GM18868 (cell line): ENCODE measurements at regions not wholly inside any gene's neighbourhood (a gene's known extent, or its start where the extent isn't known, plus 50 kb on each side); places are given as distances from the start of the nearest gene placed in this dataset.

Source experiments
- ATAC-seq: cut with Tn5 transposase; IDR thresholded peaks from one replicate; pipeline ENCODE4 v1.9.1; 2021; ENCODE audit warnings: mild to moderate bottlenecking, moderate library complexity; ENCODE audit not compliant: unreplicated experiment

DNA sequence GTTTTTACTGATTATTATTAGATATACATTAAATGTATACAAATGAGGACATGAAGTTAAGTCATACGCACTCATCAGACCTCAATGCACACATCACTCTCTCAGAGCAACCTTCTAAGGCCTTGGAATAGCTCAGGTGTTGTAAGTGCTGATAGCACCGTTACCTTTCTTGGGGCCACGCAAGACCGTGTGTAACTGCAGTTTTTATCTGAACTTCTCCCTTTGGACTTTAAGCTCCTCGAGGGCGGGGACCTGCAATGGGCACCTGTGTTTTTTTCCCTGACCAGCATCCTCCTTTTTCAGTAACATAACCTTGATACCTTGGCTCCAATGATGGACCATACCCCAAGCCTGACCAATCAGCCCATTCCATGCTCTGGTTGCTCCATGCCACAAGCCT, 136.5 kb upstream of the TMCC3 start:
- no peak for ATAC-seq

DNA sequence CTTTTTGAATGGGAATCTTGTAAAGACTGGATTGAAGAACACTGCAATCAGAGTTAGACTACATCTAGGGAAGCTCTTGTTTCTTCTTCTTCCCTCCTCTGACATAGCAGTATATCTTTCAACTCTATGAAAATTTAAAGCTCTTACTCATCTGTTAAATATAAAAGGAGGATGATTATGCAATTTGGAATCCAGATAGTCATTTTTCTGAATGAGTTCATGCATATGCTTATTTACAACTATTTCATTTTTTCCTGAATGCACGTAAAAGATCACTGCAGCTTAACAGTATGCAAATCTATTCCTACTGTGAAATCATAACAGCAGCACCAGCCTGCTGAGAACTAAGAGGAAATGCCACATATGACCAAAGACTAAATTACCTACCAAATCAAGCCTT, 133.5 kb upstream of the TMCC3 start:
- no peak for ATAC-seq

DNA sequence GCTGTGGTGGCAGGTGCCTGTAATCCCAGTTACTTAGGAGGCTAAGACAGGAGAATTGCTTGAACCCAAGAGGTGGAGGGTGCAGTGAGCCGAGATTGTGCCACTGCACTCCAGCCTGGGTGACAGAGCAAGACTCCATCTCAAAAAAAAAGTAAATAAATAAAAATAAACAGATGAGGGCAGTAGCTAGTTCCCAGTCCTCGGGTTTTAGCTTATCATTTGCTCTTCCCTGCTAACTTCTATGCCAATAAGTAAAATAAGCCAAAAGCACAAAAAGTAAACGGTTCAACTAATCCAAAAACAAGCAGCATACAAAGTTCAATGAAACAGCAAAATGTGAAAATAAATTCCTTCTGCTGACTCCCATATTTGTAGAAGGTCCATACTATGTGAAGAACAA, 133.0 kb upstream of the TMCC3 start:
- no peak for ATAC-seq

DNA sequence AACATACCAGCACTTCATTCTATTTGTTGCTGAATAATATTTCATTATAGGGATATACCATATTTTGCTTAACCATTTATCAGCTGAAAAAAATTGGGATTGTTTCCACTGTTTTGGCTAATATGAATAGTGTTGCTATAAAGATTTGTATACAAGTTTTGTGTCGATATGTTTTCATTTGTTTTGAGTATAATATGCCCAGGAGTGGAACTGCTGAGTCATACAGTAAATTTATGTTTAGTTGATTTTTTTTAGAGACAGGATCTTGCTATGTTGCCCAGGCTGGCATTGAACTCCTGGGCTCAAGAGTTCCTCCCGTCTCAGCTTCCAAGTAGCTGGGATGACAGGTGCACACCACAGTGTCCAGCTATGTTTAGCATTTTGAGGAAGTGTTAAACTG, 131.5 kb upstream of the TMCC3 start:
- ATAC-seq: no peak

DNA sequence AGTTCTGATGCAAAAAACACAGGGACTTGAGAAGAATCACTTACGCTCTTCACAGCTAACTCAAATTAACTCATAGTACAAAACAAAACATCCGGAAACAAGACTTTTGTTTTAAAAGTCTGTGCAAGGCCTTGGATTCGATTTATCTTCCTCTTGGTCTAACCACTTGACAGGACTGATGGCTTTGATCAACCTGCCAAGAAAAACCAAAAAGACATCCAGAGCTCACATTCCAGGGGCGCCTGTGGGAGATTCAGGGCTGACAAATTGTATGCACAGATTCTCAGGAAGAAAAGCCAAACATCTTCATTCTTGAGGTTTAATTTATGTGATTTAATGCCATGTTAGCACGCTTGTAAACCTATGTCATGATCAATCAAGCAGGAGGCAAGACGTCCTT, 129.1 kb upstream of the TMCC3 start:
- no peak for ATAC-seq

DNA sequence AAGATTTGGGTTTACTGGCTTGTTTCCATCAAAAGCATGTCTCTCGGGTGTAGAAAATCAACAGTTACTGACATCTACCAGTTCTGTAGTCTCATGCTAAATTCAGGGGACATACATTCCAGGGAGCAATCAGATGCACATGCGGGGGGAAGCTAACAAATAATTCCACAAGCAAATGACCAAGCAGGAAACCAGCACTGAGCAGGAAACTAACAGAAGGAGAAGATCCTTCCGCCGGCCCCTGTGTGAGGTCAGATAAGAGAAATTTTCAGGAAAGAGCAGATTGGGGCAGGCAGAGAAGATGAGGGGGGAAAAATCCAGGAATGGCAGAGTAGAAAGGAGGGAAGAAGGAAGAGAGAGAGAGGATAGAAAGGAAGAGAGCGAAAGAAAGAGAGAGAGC, 127.6 kb upstream of the TMCC3 start:
- no peak for ATAC-seq

DNA sequence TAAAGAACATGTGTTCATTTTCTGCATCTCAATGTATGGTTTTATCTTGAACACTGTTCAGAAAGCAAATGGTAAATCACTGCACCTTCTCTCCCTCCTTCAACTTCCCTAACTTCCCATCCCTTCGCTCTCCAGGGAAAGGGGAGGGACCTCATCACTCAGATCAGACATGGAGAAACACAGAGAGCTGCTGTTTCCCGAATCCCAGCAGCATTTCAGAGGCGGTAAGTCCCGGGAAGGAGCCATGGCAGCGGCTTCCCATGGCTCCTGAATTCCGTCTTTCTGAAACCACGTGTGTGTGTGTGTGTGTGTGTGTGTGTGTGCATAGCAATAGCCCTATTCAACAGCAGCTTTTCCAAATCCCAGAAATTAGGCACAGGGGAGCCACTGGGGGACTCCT, 125.4 kb upstream of the TMCC3 start:
- ATAC-seq: no peak

DNA sequence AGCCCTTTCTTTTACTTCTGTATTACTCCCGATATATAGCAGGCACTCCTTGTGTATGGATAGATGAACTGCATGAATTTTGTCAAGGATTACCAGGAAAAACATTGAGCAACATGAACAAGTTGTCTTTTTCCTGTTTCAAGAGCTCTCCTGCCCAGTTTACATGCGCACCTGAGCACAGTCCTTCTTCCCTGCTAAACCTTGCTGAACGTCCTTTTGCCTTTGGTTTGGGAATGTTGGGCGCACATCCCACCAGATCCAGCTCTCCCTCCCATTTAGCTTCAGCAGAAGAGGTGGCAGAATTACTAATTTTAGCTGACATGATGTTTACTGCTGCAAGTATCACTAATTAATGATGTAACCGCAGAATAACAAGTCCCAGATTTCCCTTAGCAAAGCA, 121.4 kb upstream of the TMCC3 start:
- ATAC-seq: no peak

DNA sequence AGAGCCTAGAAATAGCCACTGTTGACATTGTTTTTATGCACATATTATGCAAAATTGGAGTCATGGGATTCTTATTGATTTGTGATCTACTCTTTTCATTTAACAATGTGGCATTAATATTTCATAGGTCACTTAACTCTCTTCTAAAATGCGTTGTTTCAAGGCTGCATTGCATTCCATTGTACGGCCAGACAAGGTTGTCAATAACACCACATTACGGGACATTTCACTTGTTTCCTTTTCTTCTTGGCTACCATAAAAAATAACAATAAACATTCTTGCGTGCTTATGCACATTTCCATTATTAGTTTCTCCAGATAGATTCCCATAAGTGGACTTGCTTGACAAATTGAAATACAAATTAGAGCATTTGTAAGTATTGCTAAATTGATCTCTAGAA, 120.8 kb upstream of the TMCC3 start:
- no peak for ATAC-seq

DNA sequence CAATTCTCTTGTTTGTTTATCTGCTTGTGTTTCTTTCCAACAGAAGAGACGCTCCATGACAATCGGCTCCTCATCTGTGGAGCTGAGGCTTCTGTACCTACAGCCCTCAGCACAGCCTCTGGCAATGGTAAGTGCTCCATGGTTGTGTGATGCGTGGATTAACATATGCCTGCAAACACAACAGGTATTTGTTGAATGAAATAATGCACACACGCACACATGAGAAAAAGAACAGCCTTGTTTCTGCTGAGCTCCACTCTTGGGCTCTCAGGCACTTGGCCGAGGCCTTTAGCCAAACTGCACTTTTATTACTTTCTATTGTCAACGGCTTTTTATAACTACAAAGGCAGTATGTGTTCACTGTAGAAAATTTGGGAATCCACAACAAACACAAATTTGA, 120.4 kb upstream of the TMCC3 start:
- ATAC-seq: no peak

DNA sequence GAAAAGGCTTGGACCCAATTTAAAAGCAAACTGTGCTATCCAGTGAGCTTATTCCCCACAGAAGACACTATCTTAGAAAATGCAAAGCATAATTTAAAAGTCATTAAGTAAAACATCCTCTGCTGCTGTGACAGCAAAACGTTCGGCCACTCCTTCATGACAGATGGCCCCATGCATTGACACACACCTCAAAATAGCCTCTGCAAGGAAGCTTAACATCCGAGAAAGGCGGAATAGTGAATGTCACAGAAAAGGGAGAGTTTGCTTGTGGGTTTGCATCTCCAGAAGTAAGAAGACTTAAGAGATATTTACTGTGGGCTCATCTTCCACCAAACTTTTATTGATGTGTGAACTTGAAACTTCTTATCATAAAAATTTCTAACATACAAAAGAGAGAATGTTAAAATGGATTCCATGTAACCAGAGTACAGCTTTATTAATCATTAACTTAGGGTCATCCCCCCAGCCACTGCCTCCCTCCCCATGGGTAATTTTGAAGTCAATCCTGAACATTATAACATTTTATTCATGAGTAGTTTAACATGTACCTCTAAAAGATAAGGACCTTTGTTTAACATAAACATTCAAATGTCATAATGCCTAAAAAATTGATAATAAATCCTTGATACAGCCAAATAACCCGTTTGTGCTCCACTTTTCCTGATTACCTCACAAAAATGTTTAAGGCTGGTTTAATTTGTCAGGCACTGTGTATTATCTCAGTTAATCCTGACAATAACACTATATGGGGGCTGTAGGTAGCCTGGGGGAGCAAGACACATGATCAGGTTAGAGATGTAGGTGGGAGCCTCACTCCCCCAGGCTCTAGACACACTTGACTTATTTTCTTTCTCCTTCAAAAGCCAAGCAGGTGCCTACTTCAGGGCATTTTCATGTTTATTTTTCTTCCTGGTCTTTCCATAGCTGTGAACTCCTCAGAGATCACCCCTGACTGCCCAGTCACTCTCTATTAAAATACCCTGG, 119.7 kb upstream of the TMCC3 start:
- no peak for ATAC-seq

DNA sequence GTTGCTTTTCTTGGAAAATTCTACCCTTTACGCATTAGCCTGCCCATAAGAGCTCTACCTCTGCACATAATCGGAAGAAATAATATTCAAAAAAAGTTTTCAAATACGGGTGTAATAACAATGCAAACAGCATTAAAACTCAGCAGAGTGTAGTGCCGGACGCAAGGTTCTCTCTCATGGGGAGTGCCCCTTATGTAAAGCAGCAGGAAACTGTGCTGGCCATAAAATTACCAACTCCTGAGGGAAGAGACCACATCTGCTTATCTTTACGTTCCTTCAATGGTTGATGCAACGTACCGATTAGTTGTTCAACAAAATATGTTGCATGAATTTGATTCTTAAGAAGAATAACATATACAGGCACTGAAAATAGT, 118.7 kb upstream of the TMCC3 start:
- peak; percentile 73 for ATAC-seq

DNA sequence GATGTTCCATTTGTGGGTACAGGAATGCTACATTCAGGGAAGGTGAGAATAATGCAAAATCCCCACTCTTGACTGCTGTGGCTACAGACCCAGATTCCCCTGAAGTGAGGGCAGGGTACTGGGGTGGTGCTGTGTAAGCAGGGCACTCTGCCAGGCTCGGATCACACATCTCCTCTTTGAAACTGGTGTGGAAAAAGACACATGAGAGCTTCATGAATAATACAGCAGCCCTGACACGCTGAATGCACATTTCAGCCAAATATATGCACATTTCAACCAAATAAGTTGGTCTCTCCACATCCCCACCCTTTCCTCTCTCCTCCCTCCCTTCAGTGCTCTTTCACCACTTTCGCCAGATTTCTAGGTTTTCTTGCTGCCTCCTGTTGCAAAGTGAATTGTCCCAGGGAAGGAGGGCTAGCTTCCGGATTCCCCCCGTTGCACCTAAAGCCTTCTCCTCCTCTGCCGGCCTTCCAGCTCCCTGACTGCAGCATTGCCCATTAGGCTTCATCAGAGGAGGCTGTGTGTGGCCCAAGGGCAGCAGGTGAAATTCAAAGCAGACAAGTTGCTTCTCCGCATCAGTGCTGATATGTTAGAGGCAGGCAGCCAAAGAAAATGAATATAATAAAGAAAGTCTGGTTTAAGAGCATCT, 118.2 kb upstream of the TMCC3 start:
- ATAC-seq: peak; percentile 38

DNA sequence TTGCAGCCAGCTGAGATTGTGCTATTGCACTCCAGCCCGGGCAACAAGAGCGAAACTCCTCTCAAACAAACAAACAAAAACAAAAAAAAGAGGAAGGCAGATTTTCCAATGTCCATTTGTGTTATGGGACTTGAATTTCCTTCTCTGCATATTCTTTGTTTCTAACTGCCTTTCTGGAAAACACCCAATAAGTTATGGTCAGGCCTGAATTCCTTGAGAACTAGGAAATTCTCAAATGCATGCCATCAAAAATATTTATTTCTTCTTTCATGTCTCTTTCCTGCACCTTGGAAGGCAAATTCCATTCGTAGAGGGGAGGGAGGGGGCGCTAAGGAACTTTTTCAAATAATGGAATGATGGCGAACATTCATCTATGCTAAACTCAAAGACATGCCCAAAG, 117.6 kb upstream of the TMCC3 start:
- ATAC-seq: no peak

DNA sequence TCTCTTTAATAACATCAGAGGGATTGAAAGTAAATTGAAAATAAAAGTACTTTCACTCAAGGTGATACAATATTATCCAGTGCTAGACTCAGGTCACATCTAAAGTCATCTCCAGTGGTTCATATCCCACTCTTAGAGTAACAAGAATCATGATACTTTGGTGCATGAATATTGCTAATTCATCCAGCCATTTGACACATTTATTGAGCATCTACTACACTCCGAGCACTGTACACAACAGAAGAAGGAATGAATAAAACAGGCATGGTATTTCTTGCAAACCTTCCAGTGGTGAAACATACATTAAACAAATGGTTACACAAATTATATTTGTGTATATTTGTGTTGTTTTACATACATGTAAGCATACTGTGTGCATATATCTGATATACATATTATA, 116.0 kb upstream of the TMCC3 start:
- no peak for ATAC-seq

DNA sequence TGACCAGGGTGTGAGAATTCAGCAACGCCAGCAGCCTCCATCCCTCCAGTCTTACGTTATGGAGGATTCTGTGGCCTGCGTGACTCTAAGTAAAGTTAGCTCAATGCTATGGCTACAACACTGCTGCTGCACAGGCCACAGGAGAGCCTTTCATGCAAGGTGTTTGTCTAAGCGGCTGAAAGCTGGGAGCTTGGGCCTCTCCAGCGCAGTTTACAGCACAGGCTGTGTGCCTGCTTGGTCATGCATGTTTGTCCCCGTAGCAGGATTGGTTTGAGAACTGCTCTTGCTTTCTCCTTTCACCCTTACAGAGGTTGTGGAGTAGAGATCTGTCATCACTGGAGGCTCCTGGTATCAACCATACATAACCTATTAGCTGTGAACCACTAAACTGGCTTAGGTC, 113.1 kb upstream of the TMCC3 start:
- no peak for ATAC-seq

DNA sequence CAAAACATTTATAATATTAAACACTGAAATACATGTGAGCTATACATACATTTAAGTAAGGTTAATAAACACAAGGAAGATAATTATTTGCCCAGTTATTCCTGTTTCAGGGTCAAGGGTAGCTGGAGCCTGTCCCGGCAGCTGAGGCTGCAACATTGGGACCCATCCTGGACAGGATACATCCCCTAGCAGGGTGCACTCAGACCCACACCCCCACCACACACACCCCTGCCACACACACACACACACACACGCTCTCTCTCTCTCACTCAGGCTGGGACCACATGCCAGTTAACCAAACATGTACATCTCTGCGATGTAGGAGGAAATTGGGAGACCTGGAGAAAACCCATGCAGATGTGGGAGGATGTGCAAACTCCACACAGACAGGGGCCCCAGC, 112.6 kb upstream of the TMCC3 start:
- ATAC-seq: peak; percentile 13

DNA sequence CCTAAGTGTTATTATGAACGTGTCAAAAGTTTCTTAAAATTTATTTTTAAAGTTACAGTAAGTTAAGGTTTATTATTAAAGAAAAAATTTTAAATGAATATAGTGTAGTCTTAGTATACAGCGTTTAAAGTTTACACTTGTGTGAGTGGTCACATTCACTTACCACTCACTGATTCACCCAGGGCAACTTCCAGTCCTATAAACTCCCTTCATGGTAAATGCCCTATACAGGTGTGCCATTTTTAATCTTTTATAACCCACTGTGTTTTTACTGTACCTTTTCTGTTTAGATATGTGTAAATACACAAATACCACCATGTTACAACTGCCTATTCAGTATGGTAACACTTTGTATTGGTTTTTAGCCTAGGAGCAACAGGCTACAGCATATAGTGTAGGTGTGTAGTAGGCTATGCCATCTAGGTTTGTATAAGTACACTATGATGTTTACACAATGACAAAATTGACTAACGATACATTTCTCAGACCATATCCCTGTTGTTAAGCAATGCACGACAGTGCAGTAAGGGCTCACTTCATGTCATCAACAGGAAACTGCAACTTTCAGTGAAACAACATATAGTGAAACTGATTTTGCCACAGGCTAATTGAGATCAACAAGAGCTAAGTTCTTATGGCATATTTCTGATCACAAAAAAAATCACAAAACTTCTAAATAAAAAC, 112.0 kb upstream of the TMCC3 start:
- ATAC-seq: peak; percentile 71

DNA sequence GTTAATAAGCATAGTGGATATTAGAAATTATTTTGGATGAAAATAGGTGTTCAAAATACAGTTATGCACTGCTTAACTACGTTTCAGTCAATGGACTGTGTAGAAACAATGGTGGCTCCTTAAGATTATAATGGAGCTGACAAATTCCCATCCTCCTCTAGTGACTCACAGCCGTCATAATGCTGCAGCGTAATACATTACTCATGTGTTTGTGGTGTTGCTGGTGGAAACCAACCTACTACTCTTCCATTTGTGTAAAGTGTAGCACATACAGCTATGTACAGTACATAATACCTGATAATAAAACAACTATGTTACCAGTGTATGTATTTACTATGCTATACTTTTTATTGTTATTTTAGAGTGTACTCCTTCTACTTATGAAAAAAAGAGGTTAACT, 111.2 kb upstream of the TMCC3 start:
- ATAC-seq: no peak

DNA sequence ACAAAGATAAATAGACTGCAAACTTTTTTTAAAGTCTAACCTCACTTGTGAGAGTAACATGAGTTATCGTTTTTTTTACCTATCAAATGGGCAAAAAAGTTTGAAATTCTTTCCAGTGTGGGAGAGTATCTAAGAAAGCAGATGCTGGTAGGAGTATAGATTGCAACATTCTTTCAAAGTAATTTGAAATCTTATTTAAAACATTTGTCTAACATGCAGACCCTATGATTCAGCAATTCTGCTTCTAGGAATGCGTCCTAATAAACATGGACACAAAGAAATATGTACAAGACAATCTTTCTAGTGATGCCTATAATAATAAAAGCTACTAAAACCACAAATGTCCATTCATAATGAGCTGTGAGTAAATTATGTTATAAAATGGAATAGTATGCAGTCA, 110.4 kb upstream of the TMCC3 start:
- ATAC-seq: no peak

DNA sequence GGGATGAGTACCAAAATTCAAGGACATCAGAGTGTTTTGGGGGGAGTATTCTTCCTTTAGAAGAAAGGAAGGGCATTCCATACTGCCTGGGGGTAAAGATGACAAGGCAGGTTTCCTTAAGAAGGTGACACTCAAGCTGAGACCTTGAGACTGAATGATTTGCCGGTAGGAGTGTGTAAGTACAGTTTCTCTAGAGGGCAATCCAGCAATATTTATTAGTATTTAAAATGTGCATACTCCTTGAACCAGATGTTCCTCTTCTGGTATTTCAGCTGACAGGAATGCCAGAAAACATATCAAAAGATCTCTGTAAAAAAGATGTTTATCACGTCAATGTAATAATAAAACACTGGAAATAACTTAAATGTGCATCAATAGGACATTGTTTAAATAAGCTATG, 106.4 kb upstream of the TMCC3 start:
- no peak for ATAC-seq

DNA sequence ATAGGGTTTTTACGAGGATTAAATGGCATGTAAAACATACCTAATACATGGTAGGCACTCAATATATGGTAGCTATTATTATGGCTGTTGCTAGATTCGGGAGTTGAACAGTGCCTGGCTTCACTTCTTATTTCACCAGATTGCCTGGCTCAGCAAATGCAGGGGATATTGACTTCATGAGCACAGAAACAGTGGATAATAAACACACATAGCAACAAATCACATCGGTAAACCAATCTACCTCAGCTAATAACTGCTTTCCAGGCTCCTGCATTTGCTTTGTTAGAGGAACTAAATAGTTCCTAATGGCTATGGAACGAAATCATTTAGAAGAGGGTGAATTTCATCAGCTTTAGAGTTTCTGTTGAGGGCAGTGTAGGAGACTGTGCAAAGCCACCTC, 105.2 kb upstream of the TMCC3 start:
- ATAC-seq: no peak
